ENCODE measurements at regions not wholly inside any gene's neighbourhood (a gene's known extent, or its start where the extent isn't known, plus 50 kb on each side); places are given as distances from the start of the nearest gene placed in this dataset.

DNA sequence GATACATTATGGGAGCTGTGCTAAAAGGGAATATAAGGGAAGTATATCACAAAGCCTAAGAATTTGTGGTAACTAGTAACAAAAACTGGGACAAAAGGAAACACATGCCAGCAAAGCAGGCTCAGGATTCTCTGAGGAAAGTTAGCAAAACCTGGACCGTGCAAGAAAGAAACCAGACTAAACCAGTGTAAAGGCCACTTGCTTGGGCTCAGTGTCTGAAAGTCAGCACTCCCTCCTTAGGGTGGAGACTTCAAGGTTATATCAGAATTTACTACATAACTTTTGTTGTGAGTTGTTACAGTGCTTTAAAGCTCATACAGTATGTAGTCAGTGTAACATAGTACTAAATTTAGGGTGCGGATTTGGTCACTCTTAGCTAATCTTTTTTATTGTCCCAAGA, 269.9 kb upstream of the GADL1 start:
- WGBS: 52% methylated on average over 2 of the region's 2 CpGs
- TF ChIP-seq POLR2A (IDR thresholded peaks at IDR 0.05) (no peak), POLR2AphosphoS5 (IDR thresholded peaks at IDR 0.05) (no peak), CTCF (IDR thresholded peaks at IDR 0.05) (no peak)
- Histone ChIP-seq H3K4me1 (replicated peaks) (no peaks in the 10 kb centered on the region), H3K27me3 (replicated peaks; ENCODE audit: insufficient read depth) (no peaks in the 10 kb centered on the region), H3K36me3 (no peaks in the 10 kb centered on the region), H3K4me3 (no peak overlapping the region), H3K9me3 (no peaks in the 10 kb centered on the region), H3K27ac (no peak overlapping the region)
- intact Hi-C loops (cut with DNase I): no loop called here
- DNase-seq (ENCODE audit: low spot score): no peak

- Histone ChIP-seq H3K27me3 (replicated peaks; ENCODE audit: insufficient read depth) (no peaks in the 10 kb centered on the region), H3K9me3 (no peaks in the 10 kb centered on the region), H3K4me3 (no peak overlapping the region), H3K4me1 (replicated peaks) (no peaks in the 10 kb centered on the region), H3K27ac (no peak overlapping the region), H3K36me3 (no peaks in the 10 kb centered on the region)
- no peak for DNase-seq (ENCODE audit: low spot score)
- intact Hi-C loops (cut with DNase I): no loop called here
- TF ChIP-seq POLR2A (IDR thresholded peaks at IDR 0.05) (no peak), CTCF (IDR thresholded peaks at IDR 0.05) (no peak), POLR2AphosphoS5 (IDR thresholded peaks at IDR 0.05) (no peak)
- 45% methylated on average over 8 of the region's 8 CpGs for WGBS
Measured at GRCh38 chr3:31165399-31165860, 271.0 kb upstream of the GADL1 start.

GRCh38 chr3:31166249-31166885, 271.9 kb upstream of the GADL1 start:
- 25% methylated on average over 4 of the region's 4 CpGs for WGBS
- H3K4me1 ChIP-seq (replicated peaks): no peaks in the 10 kb centered on the region
- TF ChIP-seq POLR2A (IDR thresholded peaks at IDR 0.05) (no peak), POLR2AphosphoS5 (IDR thresholded peaks at IDR 0.05) (no peak), CTCF (IDR thresholded peaks at IDR 0.05) (no peak)
- no peaks in the 10 kb centered on the region for H3K9me3 ChIP-seq
- intact Hi-C loops (cut with DNase I): no loop called here
- H3K4me3 ChIP-seq: no peak overlapping the region
- H3K36me3 ChIP-seq: no peaks in the 10 kb centered on the region
- DNase-seq (ENCODE audit: low spot score): no peak
- H3K27ac ChIP-seq: no peak overlapping the region
- no peaks in the 10 kb centered on the region for H3K27me3 ChIP-seq (replicated peaks; ENCODE audit: insufficient read depth)

DNA sequence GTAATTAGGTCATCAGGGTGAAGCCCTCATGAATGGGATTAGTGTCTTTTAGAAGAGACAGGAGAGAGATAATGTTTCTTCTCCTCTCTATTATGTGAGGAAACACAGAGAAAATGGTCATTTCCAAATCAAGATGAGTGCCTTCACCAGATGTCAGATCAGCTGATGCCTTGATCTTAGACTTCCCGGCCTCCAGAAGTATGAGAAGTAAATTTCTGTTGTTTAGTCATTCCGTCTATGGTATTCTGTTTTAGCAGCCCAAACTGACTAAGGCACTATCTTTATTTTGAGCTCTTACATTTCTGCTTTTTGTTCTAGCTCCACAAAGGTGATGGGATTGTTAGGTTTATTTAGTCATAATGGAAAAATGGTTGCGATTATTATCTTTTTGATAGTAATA, 273.2 kb upstream of the GADL1 start:
- Histone ChIP-seq H3K4me1 (replicated peaks) (no peaks in the 10 kb centered on the region), H3K36me3 (no peaks in the 10 kb centered on the region), H3K27me3 (replicated peaks; ENCODE audit: insufficient read depth) (no peaks in the 10 kb centered on the region), H3K27ac (no peak overlapping the region), H3K4me3 (no peak overlapping the region), H3K9me3 (no peaks in the 10 kb centered on the region)
- no peak for DNase-seq (ENCODE audit: low spot score)
- intact Hi-C loops (cut with DNase I): no loop called here
- TF ChIP-seq CTCF (IDR thresholded peaks at IDR 0.05) (no peak), POLR2AphosphoS5 (IDR thresholded peaks at IDR 0.05) (no peak), POLR2A (IDR thresholded peaks at IDR 0.05) (no peak)
- WGBS: 100% methylated on average over 3 of the region's 3 CpGs

DNA sequence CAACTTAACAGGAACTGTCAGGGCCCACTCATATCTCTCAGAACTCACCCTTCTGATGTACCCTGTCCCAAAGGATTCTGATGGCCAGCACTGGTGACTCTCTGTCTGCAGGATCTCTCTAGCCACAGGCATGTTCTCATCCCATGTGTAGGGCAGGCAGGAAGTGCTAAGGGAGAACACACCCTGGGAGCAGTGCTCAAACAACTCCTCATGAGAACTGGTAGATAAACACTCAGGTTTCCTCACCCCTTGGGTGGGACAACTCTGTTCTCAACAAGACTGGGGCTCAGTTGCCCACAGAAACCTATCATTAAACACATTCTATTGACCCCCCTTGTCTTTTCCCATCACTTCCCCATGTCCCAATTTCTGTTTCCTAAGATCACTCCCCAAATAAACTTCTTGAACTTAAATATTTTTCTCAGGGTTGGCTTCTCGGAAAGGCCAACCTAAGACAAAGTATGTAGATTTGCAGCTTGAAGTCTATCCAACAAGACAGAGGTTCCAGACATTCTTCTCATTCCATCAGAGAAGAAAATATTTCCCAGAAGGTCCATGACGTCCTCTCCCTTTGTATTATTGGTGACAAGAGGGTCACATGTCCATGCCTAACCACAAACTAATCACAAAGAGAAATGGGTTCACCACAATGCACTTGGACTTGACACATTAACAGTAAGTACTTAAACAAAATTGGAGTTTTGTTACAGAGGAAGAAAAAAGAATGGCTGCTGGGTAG, 276.6 kb upstream of the GADL1 start:
- no peak overlapping the region for H3K4me3 ChIP-seq
- no peaks in the 10 kb centered on the region for H3K36me3 ChIP-seq
- 42% methylated on average over 2 of the region's 2 CpGs for WGBS
- H3K4me1 ChIP-seq (replicated peaks): no peaks in the 10 kb centered on the region
- DNase-seq (ENCODE audit: low spot score): no peak
- no peaks in the 10 kb centered on the region for H3K9me3 ChIP-seq
- intact Hi-C loops (cut with DNase I): no loop called here
- TF ChIP-seq POLR2AphosphoS5 (IDR thresholded peaks at IDR 0.05) (no peak), CTCF (IDR thresholded peaks at IDR 0.05) (no peak), POLR2A (IDR thresholded peaks at IDR 0.05) (no peak)
- H3K27me3 ChIP-seq (replicated peaks; ENCODE audit: insufficient read depth): no peaks in the 10 kb centered on the region
- no peak overlapping the region for H3K27ac ChIP-seq

Measured in prostate gland (tissue), 2 donors.